Breast epithelium (tissue), 3 donors: ENCODE measurements at regions not wholly inside any gene's neighbourhood (a gene's known extent, or its start where the extent isn't known, plus 50 kb on each side); places are given as distances from the start of the nearest gene placed in this dataset.

Source experiments
- CTCF ChIP-seq, 3 donors: fragments of 450-650 bp; IDR thresholded peaks; one replicate each; pipeline ENCODE4 v1.5.1; 2016 to 2017; ENCODE audit warnings: antibody characterized with exemption in 3 of 3, mild to moderate bottlenecking in 3 of 3, moderate library complexity in 3 of 3
- POLR2A ChIP-seq: fragments of 450-650 bp; IDR thresholded peaks from one replicate; pipeline ENCODE4 v1.6.1; 2016; ENCODE audit warnings: antibody characterized with exemption, mild to moderate bottlenecking, moderate library complexity

- TF ChIP-seq CTCF (IDR thresholded peaks at IDR 0.05) (no peak), POLR2A (no peak)
Observed at GRCh38 chr20:47427746-47428145, 71.2 kb upstream of the ZMYND8 start.
